Fibroblast of the conjunctiva (primary cell): ENCODE measurements at regions not wholly inside any gene's neighbourhood (a gene's known extent, or its start where the extent isn't known, plus 50 kb on each side); places are given as distances from the start of the nearest gene placed in this dataset.
"Not testable (repeated sequence)": the region's sequence is repeated elsewhere in the genome, so short reads cannot be mapped to it uniquely, and the experiment has no call there.

Experiments
- DNase-seq: peaks from one replicate; pipeline ENCODE4 v3.0.0-alpha.2; 2010; ENCODE audit warnings: low read depth

- no peak for DNase-seq
Measured at GRCh38 chrX:68995780-68996551, 167.1 kb downstream of the EFNB1 start.

- DNase-seq: no peak
Measured at GRCh38 chrX:68995386-68995779, 166.6 kb downstream of the EFNB1 start.

DNA sequence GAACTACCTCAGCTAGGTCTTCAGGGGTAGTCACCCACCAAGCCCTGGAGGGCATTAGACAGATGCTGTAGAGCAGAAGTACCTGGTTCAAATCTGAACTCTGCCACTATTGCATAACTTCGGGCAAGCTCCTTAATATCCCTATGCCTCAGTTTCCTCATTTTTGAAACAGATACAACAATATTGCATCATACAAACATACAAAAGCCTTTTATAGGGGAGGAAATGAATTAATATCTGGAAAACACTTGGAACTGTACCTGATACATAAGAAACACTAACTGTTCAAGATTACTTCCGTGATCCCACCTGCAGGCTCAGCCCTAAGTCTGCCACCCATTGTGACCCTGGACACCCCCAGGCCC is 166.1 kb downstream of the EFNB1 start:
- no peak for DNase-seq

DNA sequence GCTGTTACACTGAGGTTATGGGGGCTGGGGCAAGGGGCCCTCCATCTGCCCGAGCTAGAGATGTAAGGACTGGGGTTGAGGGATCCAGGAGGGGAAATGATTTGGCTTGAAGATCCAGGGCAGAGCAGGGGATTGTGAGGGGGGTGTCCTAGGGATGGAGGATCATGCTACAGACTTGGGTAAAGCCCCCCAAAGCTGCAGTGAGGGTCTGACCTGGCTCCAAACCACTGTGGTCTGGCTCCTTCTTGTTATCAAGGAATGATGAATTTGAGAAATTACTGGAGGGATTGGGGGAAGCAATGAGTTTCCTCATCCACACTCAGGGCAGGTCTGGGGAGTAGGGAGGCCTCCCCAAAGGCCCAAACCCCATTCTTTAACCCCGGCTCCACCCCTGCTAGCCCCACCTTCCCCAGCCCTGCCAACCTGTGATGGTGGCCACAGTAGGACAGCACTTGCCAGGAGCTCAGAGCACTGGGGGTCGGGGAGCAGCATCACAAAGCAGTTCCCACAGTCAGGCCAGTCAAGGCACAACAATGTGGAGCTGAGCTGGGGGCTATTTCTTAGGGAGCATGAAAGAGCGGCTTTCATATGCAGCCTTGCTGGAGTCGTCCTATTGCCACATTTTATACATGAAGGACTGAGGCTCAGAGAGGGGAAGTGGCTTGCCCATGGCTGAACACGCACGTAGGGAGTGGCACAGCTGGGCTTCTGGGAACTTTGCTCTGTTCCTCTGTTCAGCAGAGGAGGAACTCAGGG is 165.5 kb downstream of the EFNB1 start:
- no peak for DNase-seq

DNA sequence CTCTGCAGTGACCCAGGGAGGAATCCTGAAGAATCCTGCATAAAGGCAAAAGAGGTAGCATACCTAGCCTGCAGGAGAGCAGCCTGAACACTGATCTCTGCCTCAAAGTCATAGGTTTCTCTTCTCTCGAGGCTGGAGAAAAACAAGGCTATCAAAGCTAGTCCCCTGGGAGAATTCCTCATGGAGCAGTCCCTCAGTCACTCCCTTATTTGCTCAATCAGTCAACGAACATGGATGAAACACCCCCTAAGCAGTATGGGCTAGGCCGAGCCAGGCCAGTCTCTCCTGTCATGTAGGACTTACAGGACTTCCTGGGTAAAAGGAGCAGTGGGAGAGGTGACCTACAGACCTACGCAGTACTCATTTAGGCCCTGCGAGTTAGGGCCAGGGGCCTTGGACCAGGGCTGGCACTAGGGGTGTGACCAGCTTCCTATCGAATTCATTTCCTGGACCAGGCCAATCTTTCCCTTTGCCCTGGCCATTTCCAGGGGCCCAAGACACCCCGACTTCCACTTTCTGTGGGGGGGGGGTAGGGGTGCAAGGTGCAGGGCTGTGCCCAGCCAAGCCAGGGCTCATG is 164.1 kb downstream of the EFNB1 start:
- no peak for DNase-seq

GRCh38 chrX:68991691-68992345 is 163.0 kb downstream of the EFNB1 start:
- DNase-seq: no peak

GRCh38 chrX:68990948-68991347 is 162.1 kb downstream of the EFNB1 start:
- no peak for DNase-seq

GRCh38 chrX:68989865-68990606 is 161.2 kb downstream of the EFNB1 start:
- DNase-seq: peak; percentile 59

GRCh38 chrX:68989456-68989855 is 160.6 kb downstream of the EFNB1 start:
- no peak for DNase-seq

DNA sequence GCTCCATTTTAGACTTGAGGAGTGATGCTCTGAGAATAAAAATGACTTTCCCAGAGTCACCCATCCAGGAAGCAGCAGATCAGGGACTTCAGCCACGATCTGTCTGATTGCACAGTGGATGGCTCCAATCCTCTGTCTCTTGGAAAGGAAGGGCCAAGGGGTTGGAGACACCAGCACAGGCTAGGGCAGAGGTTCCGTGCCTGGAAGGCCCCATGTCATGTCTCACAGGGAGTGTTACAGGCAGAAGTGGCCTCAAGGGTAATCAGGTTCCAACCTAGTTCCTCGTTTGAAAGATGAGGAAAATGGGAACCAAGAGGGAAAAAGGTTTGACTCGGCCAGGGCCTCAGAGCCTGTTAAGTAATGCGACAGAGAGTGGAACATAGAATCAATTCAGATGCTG is 160.0 kb downstream of the EFNB1 start:
- no peak for DNase-seq

- DNase-seq: no peak
Measured at GRCh38 chrX:68985135-68985755, 156.4 kb downstream of the EFNB1 start.

GRCh38 chrX:68983004-68983857 is 154.4 kb downstream of the EFNB1 start:
- no peak for DNase-seq

DNA sequence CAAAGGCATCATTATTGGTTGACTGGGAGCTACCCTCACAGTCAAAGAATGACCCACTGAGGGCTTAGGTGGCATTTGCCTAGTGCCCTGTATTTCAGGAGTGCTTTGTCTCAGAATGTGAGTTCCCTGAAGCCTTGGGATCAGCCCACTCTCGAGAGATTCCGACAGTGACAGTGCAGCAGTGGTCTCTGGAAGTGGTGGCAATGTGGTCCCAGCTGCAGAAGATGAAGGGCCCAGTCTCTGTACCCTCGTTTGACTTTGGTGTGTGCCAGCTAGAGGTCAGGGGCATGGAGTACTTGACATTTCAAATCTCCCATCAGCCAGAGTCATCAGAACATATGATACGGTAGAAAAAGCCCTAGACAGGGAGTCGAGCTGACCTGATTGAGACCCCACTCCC is 153.7 kb downstream of the EFNB1 start:
- no peak for DNase-seq

DNA sequence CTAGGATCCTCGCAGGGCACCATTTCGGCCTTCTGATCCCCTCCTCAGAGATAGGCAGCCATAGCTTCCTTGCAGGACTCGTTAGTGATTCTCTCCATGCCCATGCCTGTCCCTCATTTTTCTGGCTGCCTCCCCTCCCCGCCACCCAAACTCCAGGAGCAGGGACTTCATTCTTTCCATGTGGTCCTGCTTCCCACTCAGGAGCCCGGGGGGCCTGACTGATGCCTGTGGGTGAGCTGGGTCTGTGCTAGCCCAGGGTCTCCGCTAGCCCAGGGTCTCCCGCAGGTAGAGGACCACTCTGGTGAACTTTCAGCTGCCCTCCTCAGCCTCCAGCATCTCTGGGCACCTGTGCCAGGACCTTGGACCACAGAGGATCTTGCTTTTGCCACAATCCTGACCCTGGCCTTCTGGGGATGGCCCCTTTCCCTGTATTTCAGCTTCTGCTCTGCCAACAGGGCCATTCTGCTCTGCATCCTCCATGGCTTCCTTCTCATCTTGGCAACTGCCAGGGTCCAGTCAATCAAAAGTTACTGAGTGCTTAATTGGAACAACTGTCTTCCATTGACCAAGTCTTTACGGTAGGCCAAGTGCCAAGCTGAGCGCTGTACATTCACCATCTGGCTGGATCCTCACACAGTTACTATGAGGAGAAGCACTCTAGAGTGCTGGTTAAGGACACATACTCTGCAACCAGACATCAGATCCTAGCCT is 152.2 kb downstream of the EFNB1 start:
- DNase-seq: no peak

DNA sequence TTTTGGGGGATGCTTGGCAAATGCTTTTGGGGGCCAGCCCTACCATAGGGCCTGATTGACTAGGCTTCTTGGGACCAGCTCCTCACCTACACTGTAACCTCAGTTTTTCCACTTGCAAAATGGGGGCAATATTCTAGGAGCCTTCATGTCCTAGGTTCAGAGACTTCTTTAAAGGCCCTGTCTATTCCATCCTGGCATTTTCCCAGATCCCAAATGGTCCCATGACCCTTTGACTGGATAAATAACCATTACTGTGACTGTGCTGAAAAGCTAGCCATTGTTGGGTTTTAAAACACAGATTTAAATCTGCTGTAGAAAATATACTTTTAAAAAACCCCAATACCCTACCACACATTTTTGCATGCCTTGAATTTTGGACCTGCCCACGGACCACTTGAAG is 149.8 kb downstream of the EFNB1 start:
- no peak for DNase-seq

GRCh38 chrX:68978255-68978654 is 149.4 kb downstream of the EFNB1 start:
- no peak for DNase-seq

DNA sequence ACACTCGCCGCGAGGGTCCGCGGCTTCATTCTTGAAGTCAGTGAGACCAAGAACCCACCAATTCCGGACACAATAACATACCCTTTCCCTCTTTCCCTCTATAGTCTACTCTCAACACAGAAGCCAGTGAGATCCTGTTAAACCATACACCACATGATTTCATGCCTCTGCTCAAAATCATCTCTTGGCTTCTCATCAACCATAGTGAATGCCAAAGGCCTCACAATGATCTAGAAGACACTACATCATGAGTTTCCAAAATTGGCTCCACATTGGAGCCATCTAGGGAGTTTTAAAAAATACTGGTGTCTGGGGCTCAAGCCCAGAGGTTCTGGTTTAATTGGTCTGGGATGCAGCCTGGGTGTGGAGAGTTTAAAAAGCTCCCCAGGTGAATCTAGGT is 124.5 kb downstream of the EFNB1 start:
- DNase-seq: no peak

DNA sequence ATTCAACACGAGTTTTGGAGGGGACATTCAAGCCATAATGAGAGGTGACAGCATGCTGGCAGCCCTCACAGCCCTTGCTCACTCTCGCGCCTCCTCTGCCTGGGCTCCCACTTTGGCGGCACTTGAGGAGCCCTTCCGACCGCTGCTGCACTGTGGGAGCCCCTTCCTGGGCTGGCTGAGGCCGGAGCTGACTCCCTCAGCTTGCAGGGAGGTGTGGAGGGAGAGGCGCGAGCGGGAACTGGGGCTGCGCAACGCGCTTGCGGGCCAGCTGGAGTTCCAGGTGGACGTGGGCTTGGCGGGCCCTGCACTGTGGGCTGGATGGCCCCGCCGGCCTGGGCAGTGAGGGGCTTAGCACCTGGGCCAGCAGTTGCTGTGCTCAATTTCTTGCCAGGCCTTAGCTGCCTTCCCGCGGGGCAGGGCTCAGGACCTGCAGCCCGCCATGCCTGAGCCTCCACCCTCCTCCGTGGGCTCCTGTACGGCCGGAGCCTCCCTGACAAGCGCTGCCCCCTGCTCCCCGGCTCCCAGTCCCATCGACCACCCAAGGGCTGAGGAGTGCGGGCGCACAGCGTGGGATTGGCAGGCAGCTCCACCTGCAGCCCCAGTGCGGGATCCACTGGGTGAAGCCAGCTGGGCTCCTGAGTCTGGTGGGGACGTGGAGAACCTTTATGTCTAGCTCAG is 123.3 kb downstream of the EFNB1 start:
- not testable (repeated sequence) for DNase-seq

GRCh38 chrX:68950937-68951336 is 122.1 kb downstream of the EFNB1 start:
- no peak for DNase-seq
